ENCODE measurements at regions not wholly inside any gene's neighbourhood (a gene's known extent, or its start where the extent isn't known, plus 50 kb on each side); places are given as distances from the start of the nearest gene placed in this dataset.

GRCh38 chr17:77322514-77323412 is 182.0 kb downstream of the SEC14L1 start (continued):
- peak; percentile 93 for TF ChIP-seq ZNF687 (CRISPR knock-in tag; IDR thresholded peaks at IDR 0.05)
- TF ChIP-seq ZNF790 (CRISPR knock-in tag; IDR thresholded peaks at IDR 0.05; ENCODE audit: borderline replicate concordance): no peak
- 0 out of 2 replicates have a peak, but pooled peaks have one; percentile 50 for TF ChIP-seq TFE3 (CRISPR knock-in tag; IDR thresholded peaks at IDR 0.05)
- no peak for TF ChIP-seq ZNF446 (CRISPR knock-in tag; IDR thresholded peaks at IDR 0.05)
- no peak for TF ChIP-seq ZMYM4 (CRISPR knock-in tag; IDR thresholded peaks at IDR 0.05)
- TF ChIP-seq ETS1 (CRISPR knock-in tag; IDR thresholded peaks at IDR 0.05): no peak
- TF ChIP-seq BRF2 (CRISPR knock-in tag; IDR thresholded peaks at IDR 0.05): no peak
- no peak for TF ChIP-seq ZNF557 (CRISPR knock-in tag; IDR thresholded peaks at IDR 0.05)
- no peak for TF ChIP-seq WIZ (CRISPR knock-in tag; IDR thresholded peaks at IDR 0.05)
- TF ChIP-seq ZNF160 (CRISPR knock-in tag; IDR thresholded peaks at IDR 0.05): no peak
- no peak for TF ChIP-seq ZBTB34 (CRISPR knock-in tag; IDR thresholded peaks at IDR 0.05)
- peak; percentile 31; the same call in 1 of the 2 replicates for TF ChIP-seq ZNF333 (CRISPR knock-in tag; IDR thresholded peaks at IDR 0.05; ENCODE audit: borderline replicate concordance)
- TF ChIP-seq MAFG (CRISPR knock-in tag; IDR thresholded peaks at IDR 0.05): no peak
- peak; percentile 56 for TF ChIP-seq ZNF501 (CRISPR knock-in tag; IDR thresholded peaks at IDR 0.05)
- TF ChIP-seq MAZ (IDR thresholded peaks at IDR 0.05; ENCODE audit: borderline replicate concordance, low read depth, low read length): peak; percentile 74; the same call in 1 of the 2 replicates
- no peak for TF ChIP-seq MAZ (CRISPR knock-in tag; IDR thresholded peaks at IDR 0.05; ENCODE audit: low read depth)
- no peak for TF ChIP-seq NCOA2 (CRISPR knock-in tag; IDR thresholded peaks at IDR 0.05)
- TF ChIP-seq HES4 (CRISPR knock-in tag; IDR thresholded peaks at IDR 0.05; ENCODE audit: borderline replicate concordance): no peak
- no peak for TF ChIP-seq FOXK2 (IDR thresholded peaks at IDR 0.05)
- TF ChIP-seq ZZZ3 (CRISPR knock-in tag; IDR thresholded peaks at IDR 0.05; ENCODE audit: borderline replicate concordance): no peak

Data from HepG2 (cell line).